HL-60/S4 (cell line): ENCODE measurements at regions not wholly inside any gene's neighbourhood (a gene's known extent, or its start where the extent isn't known, plus 50 kb on each side); places are given as distances from the start of the nearest gene placed in this dataset.
"Not testable (repeated sequence)": the region's sequence is repeated elsewhere in the genome, so short reads cannot be mapped to it uniquely, and the experiment has no call there.

ENCODE experiments used
- in situ Hi-C: fragments of 300-500 bp; cut with MboI; formaldehyde crosslinking; loops from 2 replicates; pipeline ENCODE4 v1.14.3; 2022; ENCODE audit warnings: low sequenced_read_pairs

DNA sequence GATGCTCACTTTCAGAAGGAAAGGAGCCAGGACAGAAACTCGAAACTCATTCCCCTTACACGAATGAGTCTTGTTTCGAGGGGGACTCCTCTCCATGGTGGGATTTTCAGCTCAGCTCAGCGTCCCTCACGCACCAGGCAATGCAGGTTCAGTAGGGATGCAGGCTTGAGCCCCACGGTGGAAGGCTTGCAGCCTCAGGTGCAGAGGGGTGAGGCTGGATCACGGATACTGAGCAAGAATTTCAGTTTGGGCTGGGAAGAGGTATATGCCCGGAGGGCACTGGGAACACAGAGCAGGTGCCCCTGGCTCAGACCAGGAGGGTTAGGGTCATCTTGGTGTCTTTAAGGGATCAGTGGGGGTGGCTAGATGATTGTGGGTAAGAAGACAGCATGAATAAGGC lies 344.9 kb upstream of the TNRC6C start:
- in situ Hi-C loops = loop anchor here (25.0 kb wide), 1 partner anchor 101 kb away; no protein-coding TSS in a partner anchor

DNA sequence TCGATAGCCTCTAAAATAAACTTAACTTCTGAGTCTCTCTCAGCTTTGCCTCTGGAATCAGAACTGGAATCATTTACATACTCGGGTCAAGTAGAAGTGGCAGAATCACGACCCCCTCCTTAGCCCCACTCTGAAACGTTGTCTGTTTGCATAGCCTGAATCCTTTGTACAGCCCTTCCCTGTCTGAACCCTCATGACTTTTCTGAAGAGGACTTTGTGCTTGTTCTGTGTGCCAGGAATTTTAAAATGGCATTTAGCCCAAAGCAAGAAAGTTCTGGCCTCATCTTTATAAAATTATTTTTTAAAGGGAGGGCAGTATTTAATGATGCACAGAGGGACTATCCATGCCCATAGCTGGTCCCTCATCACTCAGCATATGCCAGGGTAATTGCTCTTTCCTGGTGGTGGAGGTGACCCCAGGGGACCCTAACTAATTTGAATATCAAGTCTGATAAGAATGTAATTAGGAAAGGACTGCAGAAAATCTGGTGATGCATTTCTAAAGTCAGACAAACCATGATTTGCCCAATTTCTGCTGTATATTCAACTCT lies 342.7 kb upstream of the TNRC6C start:
- in situ Hi-C loops = loop anchor here (25.0 kb wide), 1 partner anchor 103 kb away; no protein-coding TSS in a partner anchor

DNA sequence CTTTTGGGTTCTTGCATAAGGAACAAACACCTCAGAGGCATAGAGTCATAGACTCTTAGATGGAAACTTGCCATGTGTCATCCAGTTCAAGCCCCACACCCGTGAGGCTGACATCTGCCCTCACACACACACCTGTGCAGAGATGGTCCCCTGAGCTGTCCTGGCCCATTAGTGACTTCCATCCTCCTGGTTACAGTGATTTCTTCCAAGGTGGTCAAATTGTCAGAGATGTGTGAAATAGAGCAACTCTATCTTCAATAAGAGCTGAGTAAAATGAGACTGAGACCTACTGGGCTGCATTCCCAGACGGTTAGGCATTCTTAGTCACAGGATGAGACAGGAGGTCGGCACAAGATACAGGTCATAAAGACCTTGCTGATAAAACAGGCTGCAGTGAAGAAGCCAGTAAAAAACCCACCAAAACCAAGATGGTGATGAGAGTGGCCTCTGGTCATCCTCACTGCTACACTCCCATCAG lies 342.2 kb upstream of the TNRC6C start:
- in situ Hi-C loops = loop anchor here (25.0 kb wide), 1 partner anchor 104 kb away; no protein-coding TSS in a partner anchor

DNA sequence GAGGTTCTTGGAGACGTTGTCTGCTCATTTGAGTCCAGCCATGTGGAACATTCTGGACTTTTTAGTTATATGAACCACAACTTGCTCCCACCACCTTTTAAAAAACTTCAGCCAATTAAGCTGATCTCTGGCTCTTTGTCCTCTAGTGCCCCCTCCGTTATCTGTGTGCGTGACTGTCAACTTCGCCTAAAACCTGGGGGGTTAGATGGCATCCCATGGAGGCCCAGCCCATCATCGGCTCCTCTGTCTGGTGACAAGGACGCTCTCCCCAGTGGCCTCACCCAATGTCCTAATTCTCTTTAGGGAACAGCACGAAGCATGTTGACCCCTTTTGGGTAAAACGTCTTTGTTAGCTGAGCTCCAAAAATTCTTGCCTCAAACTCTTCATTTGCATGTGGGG lies 341.0 kb upstream of the TNRC6C start:
- in situ Hi-C loops = loop anchor here (25.0 kb wide), 1 partner anchor 105 kb away; no protein-coding TSS in a partner anchor

DNA sequence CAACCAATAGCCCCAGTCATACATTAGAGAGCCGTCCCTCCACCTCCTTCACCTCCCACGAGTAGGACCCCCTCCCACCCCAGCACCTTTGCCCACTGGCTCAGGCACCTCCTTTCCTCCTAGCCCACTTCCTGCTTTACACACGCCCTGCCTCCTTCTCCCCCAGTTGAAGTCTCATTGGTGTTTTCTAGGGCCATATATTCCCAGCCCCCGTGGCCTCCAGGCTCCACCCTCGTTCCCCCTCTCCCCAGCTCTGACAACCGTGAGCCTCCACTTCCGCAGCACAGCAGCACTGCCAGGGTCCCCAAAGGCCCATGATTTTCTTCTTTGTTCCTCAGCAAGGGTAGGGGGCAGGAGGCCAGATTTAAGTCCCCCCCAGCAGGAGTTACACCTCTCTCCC lies 340.3 kb upstream of the TNRC6C start:
- in situ Hi-C loops = loop anchor here (25.0 kb wide), 1 partner anchor 106 kb away; no protein-coding TSS in a partner anchor

DNA sequence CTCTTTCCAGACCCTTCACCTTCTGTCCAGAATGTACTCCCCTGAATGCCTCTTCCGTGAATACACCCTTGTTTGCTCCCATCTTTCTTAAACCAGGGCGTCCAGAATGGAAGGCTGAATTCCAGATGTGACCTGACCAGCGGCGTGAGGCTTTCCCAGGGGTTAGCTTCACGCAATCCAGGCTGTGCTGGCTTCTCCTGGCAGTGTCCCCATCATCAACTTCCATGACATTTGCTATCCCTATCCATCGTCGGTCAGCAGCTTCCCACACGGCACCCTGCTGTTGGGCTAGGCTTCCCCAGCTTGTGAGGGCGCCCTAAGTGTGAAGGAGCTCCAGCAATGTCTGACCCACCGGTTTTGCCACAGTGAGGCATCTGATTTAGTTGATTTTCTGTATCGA lies 339.8 kb upstream of the TNRC6C start:
- in situ Hi-C loops = loop anchor here (25.0 kb wide), 1 partner anchor 106 kb away; no protein-coding TSS in a partner anchor

DNA sequence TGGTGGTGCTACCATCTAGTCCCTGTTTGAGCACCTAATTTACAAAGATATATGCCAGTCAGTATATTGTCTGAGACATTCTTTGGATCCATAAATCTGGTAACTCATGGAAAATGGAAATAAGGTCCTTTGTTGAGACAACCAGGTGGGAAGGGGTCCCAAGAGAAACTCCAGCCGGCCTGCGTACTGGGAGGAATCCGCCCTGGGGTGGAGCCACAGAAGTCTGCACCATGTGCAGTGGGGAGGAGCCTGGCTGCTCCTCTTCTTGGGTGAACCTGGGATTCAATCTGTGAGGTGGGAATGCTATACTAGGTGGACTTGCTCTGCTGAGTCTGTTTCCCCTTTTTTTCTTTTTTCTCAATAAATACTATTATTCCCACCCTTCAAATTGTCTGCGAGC lies 339.2 kb upstream of the TNRC6C start:
- in situ Hi-C loops = loop anchor here (25.0 kb wide), 1 partner anchor 107 kb away; no protein-coding TSS in a partner anchor

DNA sequence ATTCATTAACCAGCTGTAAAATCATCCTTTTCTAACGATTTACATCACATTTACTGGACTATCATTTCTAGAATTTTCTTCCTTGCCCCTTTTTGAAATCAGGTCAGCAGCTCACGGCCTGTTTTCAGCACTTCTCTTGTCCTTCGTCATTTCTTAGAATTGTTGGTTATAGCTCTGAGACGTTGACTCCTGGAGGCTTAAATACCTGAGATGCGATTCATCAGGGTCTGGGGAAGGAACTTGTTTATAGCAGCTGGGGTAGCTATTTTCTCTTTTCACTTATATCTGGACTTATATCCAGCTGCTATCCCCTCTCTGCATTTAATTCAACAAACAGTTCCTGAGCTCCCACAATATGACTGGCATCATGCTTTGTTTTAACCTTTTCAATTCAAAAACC lies 338.7 kb upstream of the TNRC6C start:
- in situ Hi-C loops = loop anchor here (25.0 kb wide), 1 partner anchor 108 kb away; no protein-coding TSS in a partner anchor

DNA sequence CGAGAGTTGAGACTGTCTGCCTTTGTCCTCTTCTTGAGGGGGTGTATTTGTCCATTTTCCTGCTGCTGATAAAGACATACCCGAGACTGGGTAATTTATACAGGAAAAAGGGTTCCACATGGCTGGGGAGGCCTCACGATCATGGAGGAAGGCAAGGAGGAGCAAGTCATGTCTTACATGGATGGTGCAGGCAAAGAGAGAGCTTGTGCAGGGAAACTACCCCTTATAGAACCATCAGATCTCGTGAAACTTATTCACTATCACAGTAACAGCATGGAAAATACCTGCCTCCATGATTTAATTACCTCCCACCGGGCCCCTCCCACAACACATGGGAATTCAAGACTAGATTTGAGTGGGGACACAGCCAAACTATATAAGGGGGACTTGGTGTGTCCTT lies 338.2 kb upstream of the TNRC6C start:
- in situ Hi-C loops = loop anchor here (25.0 kb wide), 1 partner anchor 108 kb away; no protein-coding TSS in a partner anchor

DNA sequence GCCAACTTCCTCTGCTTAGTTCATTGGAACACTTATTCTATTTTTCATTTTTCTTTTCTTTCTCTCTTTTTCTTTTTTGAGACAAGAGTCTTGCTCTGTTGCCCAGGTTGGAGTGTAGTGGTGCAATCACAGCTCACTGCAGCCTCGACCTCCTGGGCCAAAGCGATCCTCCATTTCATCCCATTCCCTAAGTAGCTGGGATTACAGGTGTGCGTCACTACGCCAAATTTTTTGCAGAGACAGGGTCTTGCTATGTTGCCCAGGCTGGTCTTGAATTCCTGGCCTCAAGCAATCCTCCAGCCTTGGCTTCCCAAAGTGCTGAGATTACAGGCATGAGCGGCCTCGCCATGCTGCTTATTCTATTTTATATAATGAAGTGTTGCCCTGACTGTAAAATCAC lies 336.4 kb upstream of the TNRC6C start:
- in situ Hi-C loops = loop anchor here (25.0 kb wide), 1 partner anchor 110 kb away; no protein-coding TSS in a partner anchor

DNA sequence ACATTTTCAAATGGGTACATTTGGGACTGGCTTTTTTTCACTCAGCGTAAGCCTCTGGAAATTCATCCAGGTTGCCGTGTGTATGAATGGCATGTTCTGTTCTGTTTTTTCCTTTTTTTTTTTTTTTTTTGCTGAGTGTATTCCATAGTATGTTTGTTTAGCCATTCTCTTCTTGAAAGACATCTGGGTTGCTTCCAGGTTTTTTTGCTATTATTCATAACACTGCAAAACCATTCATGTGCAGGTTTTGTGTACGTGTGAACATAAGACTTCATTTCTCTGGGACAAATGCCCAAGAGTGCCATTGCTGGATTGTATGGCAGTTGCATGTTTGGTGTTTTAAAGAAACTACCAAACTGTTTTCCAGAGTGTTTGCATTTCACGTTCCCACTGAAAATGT lies 335.9 kb upstream of the TNRC6C start:
- in situ Hi-C loops = loop anchor here (25.0 kb wide), 1 partner anchor 110 kb away; no protein-coding TSS in a partner anchor

DNA sequence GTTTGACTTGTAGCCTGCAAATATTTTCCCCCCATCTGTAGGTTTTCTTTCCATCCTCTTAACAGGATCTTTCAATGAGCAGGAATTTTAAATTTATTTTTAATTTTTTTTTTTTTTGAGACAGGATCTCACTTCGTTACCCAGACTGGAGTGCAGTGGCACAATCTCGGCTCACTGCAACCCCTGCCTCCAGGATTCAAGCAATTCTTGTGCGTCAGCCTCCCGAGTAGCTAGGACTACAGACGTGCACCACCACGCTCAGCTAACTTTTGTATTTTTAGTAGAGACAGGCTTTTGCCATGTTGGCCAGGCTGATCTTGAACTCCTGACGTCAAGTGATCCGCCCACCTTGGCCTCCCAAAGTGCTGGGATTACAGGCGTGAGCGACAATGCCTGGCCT lies 335.2 kb upstream of the TNRC6C start:
- in situ Hi-C loops = loop anchor here (25.0 kb wide), 1 partner anchor 111 kb away; no protein-coding TSS in a partner anchor

DNA sequence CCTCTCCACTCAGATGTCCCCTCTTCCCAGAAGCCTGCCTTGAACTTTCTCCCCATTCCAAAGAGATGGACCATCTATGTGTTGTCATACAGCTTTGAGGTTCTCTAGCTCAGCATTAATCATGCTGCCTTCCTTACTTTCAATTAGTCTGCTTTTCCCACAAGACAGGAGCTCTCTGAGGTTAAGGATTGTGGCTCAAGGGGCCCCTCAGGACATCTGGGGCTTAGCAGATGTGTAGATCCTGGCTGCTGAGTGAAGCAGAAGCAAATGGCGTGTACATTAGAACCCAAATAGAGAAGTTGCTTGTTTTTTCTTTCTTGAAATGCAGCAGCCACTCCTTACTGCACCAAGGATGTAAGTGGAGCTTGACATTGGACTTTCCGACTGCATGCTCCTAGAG lies 330.5 kb upstream of the TNRC6C start:
- in situ Hi-C loops = no loop called here

DNA sequence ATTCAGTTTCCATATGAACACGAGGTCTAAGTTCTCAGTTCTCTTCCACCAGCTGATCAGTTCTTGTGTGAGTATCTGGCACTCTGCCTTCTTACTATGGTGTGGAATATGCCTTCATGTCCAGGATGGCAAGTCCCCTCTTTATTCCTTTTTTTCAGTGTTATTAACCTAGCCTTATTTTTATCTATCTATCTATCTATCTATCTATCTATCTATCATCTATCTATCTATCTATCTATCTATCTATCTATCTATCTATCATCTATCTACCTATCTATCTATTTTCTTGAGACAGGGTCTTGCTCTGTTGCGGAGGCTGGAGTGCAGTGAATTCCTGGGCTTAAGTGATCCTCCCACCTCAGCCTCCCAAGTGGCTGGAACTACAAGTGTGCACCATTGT lies 329.2 kb upstream of the TNRC6C start:
- in situ Hi-C loops = not testable (repeated sequence)

DNA sequence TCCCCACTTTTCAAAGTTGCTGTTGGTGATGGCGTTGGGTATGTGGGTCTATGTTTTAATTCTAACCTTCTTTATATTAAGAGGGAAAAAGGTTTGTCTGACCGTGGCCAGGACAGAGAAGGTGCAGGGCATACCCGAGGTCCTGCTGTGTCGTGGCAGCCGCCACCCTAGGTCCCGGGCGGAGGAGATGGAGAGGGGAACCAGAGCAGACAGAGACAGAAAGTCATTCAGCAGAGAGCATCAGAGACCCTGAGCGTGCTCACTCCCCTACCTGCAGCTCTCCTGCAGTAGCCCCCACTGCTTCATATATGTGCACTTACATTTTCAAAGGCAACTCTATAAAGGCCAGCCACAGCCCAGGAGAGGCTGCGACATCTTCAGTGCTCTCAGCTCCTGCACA lies 327.2 kb upstream of the TNRC6C start:
- in situ Hi-C loops = no loop called here

DNA sequence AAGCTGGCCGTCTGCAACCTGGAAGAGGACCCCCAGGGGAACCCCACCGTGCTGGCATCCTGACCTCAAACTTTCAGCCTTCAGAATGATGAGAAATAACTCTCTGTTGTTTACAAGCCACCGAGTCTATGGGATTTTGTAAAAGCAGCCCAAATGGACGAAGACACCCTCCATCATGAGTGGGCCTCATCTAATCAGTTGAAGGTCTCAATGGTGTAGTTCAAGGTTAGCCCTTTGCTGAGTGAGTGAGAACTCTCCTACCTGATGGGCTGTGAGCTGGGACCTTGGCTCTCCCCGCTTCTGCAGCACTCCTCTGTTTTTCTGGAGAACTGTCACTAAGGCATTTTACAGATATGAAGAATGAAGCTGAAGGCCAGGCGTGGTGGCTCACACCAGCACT lies 325.9 kb upstream of the TNRC6C start:
- in situ Hi-C loops = no loop called here

DNA sequence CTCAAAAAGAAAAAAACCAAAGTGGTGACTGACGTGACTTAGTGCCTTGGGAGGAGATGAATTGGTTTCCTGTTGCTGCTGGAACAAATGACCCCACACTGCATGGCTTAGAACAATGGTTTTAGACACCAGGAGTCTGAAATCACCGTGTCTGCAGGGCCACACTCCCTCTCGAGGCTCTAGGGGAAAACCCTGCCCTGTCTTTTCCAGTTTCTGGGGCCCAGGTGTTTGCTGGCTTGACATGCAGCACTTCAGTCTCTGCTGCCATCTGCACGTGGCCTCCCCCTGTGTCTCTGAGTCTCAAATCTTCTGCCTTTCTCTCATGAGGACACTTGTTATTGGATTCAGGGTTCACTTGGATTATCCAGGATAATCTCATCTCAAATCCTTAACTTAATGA lies 323.8 kb upstream of the TNRC6C start:
- in situ Hi-C loops = no loop called here

DNA sequence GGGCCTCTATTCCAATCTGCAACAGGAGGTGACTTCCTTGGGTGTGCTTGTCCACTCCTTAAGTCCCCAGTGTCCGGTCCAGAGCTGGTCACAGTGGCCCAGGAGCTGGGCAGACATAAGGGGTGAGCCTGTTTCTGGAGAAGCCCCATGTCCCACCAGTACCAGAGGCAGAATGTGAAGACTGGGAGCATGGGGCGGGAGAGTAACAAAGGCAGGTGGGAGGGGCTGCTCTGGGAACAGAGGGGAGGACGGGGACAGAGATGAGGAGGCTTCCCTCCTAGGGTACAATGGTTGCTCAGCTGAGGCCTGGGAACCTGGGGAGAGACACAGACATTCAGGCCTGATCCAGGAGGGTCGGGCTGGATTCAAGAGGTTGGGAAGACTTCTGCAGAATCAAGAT lies 323.3 kb upstream of the TNRC6C start:
- in situ Hi-C loops = no loop called here

DNA sequence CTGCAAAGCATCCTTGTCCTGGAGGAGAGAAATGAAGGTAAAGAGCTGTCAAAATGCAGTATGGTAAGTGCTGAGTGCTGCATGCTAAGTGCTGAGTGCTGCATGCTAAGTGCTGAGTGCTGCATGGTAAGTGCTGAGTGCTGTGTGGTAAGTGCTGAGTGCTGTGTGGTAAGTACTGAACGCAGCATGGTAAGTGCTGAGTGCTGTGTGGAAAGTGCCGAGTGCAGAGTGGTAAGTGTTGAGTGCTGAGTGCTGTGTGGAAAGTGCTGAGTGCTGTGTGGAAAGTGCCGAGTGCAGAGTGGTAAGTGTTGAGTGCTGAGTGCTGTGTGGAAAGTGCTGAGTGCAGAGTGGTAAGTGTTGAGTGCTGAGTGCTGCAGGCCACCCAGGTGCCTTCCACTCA lies 322.7 kb upstream of the TNRC6C start:
- in situ Hi-C loops = not testable (repeated sequence)

DNA sequence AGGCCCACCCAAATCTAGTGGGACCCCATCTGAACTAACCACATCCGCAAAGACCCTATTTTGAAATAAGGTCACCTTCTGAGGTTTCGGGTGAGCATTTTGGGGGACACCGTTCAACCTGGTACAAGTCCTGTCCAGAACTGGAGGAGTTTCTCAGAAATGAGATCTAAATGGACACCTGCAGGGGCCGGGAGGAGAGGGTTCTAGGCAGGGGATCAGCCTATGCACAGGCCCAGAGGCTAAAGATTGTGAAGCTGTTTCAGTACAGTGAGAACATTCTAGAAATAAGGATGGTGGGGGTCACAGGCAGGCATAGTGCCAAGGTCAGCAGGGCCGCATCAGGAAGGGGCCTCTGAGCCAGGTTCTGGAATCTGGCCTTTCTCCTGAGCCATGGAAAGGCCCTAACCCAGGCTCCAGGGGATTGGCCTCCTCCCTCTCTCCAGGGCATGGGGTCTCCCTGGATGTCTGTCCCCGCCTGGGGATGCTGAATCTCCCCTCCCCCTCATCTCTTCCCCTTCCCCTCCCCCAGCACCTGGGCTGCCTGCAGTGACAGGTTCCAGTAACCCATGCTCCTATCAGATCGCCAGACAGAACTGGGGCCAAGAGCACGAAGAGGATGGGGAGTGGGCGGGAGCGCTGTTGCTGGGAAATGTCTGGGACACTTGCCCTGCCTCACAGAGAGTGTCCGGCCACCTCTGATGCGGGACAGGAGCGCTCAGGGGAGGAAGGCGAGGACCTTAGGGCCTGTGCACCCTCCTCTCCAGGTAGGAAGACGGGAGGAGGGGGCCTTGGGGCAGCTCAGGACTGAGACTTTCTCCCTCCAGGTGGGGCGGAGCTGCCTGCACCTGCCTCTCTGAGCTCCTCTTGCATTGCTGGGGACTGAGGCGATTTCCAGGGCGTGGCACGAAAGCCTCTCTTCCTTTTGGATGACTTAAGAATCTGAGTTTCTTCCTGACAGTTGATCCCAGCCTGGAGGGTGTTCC lies 321.4 kb upstream of the TNRC6C start:
- in situ Hi-C loops = no loop called here

DNA sequence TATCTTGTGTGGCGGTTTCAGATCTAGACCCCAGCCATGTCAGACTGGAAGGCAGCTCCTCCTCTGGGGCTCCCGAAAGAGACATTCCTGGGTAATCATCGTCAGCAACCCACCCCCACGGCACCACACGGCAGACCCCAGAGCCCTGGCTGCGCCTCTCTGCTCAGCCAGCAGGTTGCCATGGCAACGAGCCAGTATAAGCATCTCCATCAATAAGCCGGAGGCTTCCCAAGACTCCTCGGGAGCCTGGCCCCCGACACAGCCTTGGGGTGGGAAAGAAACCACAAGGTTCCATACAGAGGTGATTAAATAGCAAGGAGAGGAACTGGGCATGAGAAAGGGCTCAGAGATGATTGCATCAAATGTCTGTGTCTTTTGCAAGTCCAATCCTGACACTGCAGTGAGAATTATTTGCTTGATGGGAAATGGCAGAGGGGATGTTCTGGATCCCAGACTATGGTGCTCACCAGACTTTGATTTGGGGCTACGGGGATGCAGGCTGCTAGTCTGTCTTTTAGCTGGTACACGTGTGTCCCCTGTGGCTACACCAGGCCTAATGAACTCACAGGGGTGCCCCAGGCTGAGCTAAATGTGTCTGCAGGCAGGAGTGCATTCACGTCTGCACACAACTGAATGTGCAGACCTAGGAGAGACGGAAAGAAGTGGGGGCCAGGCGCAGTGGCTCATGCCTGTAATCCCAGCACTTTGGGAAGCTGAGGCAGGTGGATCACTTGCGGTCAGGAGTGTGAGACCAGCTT lies 320.5 kb upstream of the TNRC6C start:
- in situ Hi-C loops = no loop called here
